ENCODE measurements at regions not wholly inside any gene's neighbourhood (a gene's known extent, or its start where the extent isn't known, plus 50 kb on each side); places are given as distances from the start of the nearest gene placed in this dataset.

- DNase-seq, result no peak
Measured at GRCh38 chr14:98146416-98146815, 1125.6 kb downstream of the BCL11B start.

DNA sequence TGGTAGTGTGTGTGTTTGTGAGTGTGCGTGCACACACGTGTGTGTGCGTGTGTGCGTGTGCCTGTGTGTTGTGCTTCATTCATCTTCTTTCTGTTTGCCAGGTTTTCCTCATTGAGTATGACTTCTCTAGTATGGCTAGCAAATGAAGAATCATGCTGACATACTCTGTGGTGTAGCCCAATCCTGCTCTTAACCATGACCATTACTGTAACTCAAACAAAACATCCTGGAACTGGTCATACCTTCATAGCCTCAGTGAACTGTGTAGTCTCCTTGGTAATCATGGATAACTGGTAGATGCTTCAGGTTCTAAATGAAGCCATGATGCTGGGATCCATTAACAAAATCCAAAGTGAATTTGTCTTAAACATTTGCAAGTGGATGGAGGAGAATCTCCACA lies 1117.7 kb downstream of the BCL11B start:
- DNase-seq, result no peak

- DNase-seq, result no peak
Measured at GRCh38 chr14:98156411-98156810, 1115.6 kb downstream of the BCL11B start.

GRCh38 chr14:98160901-98161300 lies 1111.1 kb downstream of the BCL11B start:
- no peak for DNase-seq

DNA sequence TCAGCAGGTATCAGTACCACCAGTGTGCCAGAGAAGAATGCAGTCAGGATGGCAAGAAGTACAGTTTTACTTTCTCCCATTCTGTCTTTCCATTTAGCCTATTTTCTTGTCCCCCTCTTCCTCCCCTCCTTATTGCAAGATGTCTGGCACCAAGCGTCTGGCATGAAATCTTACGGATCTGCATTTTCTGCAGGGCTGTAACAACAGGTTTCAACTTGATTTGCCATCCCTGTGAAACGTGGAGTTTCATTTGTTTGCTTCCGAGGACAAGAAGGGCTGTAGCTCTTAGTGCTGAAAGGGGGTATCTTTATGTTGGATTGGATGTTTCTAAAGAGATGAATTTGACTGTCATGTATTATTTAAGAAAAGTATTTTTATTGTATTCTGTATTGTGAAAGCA lies 1110.6 kb downstream of the BCL11B start:
- no peak for DNase-seq

DNA sequence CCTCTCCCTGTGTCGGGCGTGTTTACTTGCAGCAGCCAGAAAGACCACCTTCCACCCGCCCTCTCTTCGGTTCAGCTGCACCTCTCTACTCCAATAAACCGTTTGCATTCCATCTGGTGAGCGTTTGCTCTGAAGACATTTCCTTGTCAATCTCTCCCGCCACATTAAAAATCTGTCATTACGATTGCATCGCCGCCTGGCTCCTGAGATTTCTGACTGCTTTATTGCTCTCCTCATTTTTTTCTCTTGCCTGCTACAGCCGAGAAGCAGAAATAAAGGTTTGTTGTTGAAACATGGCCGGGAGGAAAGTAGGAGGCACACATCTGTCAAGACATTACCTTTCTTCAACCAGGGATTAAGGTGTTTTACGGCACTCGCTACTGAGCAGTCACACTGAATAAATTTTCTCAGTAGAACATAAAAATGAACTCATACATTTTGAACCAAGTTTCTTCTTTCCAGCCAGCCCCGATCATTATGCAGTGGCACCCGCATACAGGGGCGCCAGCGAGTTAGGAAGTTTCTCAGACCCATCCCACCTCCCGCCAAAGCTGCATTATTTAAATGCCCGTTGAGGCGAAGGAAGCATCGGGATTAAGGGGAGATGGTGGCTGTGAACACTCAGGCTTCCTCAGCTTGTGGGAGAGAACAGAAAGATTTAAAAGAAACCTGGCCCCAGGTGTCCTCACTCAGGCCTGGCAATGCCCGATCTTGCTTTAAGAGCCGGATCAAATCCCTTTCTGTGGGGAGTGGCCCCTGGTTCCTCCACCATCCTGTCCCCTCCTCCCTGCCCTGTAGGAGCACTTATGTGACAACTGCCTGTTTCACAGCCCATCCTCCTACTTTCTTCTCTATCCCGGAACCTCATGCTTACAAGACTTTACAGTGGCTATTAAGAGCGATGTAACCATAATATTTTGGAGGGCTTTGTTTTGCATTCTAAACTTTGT lies 1108.9 kb downstream of the BCL11B start:
- DNase-seq, result no peak

- DNase-seq, result no peak
Measured at GRCh38 chr14:98163873-98164272, 1108.1 kb downstream of the BCL11B start.

- DNase-seq, result no peak
Measured at GRCh38 chr14:98165976-98166375, 1106.0 kb downstream of the BCL11B start.

DNA sequence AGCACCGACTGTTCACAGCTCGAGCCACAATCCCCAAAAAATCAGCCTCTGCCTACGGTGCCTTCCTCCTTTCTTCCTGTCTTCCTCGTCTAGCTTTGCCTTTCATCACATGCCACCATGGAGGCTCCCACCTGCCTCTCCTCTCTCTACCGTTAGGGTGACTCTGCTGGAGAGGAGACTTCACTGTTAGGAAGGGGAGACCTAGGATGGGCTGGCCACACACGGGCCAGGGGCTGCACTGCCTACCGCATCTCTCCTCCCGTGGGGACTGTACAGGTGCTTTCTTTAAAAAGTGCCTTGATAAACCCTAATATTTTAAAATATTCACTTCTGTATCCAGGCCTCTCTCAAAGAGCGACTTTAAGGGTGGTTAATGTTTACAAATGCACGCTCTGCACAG lies 1104.7 kb downstream of the BCL11B start:
- no peak for DNase-seq

DNA sequence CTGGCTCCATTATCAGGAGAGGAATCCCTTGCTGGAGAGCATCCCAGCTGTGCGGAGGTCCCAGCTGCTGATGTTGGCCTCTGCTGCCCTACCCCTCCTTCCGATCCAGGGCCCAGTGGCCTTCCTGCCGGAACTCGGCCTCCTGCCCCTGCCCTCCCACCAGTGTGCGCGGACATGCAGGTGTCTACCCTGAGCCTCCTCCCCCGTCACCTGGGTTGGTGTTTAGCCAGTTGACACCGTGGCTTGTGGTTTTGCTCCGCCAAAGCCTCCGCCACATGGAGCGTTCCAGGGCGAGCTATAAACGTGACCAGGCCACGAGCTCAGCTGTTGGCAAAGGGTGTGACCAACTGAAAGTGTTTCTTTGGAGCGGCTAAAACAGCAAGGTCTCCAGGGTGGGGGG lies 1104.3 kb downstream of the BCL11B start:
- no peak for DNase-seq

DNA sequence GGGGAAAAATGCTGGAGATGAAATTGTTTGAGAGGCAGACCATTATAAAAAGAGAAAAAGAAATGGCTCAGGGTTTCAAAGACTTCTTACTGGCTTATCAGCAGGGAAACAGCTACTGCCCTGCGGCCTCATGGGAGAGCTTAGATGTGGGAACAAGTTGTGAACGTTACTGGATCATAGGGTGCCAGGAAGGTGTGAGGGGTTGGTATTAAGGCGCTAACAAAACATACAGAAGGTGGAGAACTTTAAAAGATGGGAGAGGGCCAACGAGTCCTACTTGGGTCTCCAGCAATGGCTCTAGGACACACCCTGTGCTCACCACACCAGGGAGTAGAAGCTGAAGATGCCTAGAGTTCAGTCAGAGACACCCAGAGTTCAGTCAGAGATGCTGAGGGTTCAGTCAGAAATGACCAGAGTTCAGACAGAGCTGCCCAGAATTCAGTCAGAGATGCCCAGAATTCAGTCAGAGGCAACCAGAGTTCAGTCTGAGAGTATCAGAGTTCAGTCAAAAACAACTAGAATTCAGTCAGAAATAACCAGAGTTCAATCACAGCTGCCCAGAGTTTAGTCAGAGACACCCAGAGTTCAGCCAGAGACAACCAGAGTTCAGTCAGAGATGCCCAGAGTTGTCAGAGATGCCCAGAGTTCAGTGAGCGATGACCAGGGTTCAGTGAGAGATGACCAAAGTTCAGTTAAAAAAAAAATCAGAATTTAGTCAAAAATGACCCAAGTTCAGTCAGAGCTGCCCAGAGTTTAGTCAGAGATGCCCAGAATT lies 1103.6 kb downstream of the BCL11B start:
- no peak for DNase-seq

GRCh38 chr14:98169170-98169587 lies 1102.8 kb downstream of the BCL11B start:
- no peak for DNase-seq

GRCh38 chr14:98170575-98170974 lies 1101.4 kb downstream of the BCL11B start:
- no peak for DNase-seq

DNA sequence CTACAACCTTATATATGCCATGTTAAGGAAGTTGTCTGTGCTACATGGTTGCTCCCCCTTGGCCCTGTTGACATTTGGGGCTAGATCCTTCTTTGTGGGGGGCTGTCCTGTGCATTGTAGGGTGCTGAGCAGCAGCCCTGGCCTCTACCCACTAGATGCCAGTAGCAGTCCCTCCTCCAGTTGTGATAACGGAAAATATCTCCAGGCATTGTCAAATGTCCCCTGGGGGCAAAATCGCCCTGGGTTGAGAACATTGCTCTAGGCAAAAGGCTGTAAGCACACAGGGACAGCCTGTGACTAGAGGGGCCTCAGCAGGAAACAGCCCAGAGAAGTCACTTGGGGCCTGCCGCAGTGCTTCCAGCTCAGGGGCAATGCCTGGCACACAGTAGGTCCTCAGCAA lies 1100.3 kb downstream of the BCL11B start:
- DNase-seq, result no peak

DNA sequence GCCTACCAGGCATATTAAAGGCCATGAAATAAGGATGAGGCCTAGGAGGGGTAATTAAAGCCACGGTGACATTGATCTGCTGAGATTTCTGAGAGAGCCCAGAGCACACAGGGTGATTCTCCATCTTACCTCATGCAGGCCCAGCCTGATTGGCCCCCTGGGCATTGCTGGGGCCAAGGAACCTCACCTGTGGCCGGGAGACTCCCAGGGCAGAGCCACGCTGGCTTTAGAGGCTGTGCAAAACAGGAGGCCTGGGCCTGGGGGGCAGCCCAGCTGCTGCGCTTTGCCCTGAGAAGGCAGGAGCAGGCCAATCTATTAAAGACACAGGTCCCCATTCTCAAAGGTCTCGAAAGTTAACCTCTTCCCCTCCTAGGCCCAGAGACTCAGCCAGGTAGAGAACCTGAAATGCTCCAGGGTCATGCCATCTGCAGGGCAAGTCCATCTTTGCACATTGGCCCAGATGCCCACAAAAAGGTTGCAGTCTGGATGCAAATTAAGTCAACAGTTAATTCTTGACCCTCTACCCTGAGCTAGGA lies 1099.7 kb downstream of the BCL11B start:
- DNase-seq, result no peak

DNA sequence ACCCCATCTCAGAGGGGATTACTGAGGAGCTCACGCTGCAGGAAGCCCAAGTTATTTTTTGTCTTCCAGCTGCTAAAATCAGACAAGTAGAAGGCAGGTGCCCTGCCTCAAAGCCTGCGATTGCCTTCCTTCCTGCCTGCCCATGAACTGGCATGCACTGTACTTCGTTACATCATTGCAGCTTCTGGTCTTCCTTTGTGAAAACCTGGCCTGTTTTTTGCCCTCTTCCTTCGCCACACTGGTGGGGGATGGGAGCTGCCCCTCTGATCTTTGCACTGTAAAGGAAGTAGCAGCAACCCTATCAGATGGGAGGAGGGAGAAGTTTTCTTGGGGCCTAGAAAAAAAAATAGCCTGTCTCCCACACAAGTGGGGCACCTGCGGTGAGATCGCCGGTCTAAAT lies 1098.7 kb downstream of the BCL11B start:
- no peak for DNase-seq

DNA sequence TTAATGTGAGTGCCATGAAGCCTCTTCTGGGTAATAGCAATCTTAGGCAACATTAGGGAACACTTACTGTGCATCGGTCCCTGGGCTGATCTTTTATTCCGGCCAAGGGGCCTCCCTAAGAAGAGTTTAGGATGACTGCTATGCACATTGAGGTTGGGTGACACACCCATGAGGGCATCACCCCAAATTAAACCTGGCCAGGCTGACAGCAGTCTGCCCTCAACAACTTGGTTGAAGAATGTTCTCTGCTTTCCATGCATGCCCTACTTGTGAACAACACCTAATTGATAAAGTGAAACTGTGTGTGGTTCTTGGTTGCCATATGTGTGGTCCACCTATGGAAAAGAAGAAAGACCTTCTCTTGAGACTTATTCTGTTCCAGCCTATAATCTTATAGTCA lies 1098.0 kb downstream of the BCL11B start:
- no peak for DNase-seq

DNA sequence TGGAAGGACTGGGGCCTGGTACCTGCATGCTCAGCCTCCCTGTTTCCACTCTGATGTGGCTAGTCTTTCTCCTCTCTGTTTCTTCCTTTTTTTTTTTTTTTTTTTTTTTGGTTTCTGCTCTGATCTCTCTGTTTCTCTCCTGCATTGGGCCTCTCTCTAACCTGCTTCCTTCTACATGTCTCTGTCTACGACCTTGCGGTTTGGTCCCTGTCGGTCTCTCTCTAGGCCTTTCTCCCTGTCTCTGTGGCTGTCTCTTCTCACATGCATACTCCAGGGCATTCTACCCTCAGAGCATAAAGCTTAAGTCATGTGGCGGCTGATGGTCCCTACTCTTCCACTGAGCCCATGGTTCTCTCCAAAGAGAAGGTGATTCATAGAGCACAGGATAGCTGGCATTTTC lies 1096.6 kb downstream of the BCL11B start:
- DNase-seq, result no peak

DNA sequence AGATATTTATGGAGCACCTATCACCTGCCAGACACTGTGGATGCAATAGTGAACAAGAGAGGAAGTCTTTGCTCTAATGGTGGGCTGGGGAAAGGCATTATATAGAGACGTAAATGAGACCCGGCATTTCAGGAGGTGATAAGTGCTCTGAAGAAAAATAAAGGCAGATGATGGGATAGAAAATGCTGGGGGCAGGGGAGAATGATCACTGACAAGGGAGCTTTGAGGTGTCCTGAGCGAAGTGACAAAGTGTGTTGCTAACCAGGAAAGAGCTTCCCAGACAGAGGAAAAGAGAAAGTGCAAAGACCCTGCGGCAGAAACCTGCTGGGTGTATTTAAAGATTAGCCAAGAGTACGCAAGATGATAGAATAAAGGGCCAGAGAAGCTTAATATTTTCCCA lies 1096.1 kb downstream of the BCL11B start:
- no peak for DNase-seq

- DNase-seq, result no peak
Measured at GRCh38 chr14:98176892-98177291, 1095.1 kb downstream of the BCL11B start.

GRCh38 chr14:98177551-98177950 lies 1094.4 kb downstream of the BCL11B start:
- no peak for DNase-seq

GRCh38 chr14:98181241-98181640 lies 1090.8 kb downstream of the BCL11B start:
- DNase-seq, result no peak

GRCh38 chr14:98181768-98182167 lies 1090.2 kb downstream of the BCL11B start:
- no peak for DNase-seq

Data from NCI-H446 treated with DMSO at 0.1 percent for 48 hours (cell line).